ENCODE measurements at regions not wholly inside any gene's neighbourhood (a gene's known extent, or its start where the extent isn't known, plus 50 kb on each side); places are given as distances from the start of the nearest gene placed in this dataset.

GRCh38 chr6:103680116-103680515 lies 1179.6 kb downstream of the HACE1 start:
- no peak for FAIRE-seq
- 94% methylated on average over 1 of the region's 1 CpG; no CpG with 5 or more reads in 1 of the 2 experiments for WGBS, 2 experiments (ENCODE audit: extremely low coverage in 1 of 2, insufficient coverage in 1 of 2, insufficient read length in 1 of 2, insufficient replicate concordance in 2 of 2, low coverage in 1 of 2, low lambda C conversion rate in 2 of 2, missing lambda C conversion rate in 1 of 2)
- H3K23ac ChIP-seq (ENCODE audit: insufficient read length): no peak overlapping the region
- TF ChIP-seq GABPA (IDR thresholded peaks at IDR 0.05; ENCODE audit: borderline replicate concordance, insufficient read depth, low read length) (no peak), POU5F1 (IDR thresholded peaks at IDR 0.05; ENCODE audit: low read depth, low read length) (no peak), BCL11A (IDR thresholded peaks at IDR 0.05; ENCODE audit: low read depth in 2 of 2, low read length in 2 of 2) (no peak), CHD2 (IDR thresholded peaks at IDR 0.05; ENCODE audit: low read length) (no peak), ZNF274 (IDR thresholded peaks at IDR 0.05; ENCODE audit: borderline replicate concordance, extremely low read depth, low read length) (no peak), NANOG (IDR thresholded peaks at IDR 0.05; ENCODE audit: insufficient read depth, low read depth, low read length, poor library complexity, severe bottlenecking) (no peak), ATF2 (IDR thresholded peaks at IDR 0.05; ENCODE audit: low read length) (no peak), SRF (IDR thresholded peaks at IDR 0.05; ENCODE audit: low read depth, low read length) (no peak)
- TF ChIP-seq, protein P1, sequence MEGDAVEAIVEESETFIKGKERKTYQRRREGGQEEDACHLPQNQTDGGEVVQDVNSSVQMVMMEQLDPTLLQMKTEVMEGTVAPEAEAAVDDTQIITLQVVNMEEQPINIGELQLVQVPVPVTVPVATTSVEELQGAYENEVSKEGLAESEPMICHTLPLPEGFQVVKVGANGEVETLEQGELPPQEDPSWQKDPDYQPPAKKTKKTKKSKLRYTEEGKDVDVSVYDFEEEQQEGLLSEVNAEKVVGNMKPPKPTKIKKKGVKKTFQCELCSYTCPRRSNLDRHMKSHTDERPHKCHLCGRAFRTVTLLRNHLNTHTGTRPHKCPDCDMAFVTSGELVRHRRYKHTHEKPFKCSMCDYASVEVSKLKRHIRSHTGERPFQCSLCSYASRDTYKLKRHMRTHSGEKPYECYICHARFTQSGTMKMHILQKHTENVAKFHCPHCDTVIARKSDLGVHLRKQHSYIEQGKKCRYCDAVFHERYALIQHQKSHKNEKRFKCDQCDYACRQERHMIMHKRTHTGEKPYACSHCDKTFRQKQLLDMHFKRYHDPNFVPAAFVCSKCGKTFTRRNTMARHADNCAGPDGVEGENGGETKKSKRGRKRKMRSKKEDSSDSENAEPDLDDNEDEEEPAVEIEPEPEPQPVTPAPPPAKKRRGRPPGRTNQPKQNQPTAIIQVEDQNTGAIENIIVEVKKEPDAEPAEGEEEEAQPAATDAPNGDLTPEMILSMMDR (IDR thresholded peaks at IDR 0.05; ENCODE audit: control extremely low read depth in 1 of 3, insufficient read depth in 1 of 3, low read depth in 1 of 3, low read length in 3 of 3): no peak
- TF ChIP-seq, protein P2, sequence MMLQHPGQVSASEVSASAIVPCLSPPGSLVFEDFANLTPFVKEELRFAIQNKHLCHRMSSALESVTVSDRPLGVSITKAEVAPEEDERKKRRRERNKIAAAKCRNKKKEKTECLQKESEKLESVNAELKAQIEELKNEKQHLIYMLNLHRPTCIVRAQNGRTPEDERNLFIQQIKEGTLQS (IDR thresholded peaks at IDR 0.05; ENCODE audit: insufficient read depth, low read depth, low read length): no peak

More at GRCh38 chr6:103680116-103680515, 1179.6 kb downstream of the HACE1 start:
- Histone ChIP-seq H3K79me2 (ENCODE audit: control insufficient read depth in 1 of 2, insufficient read depth in 2 of 2, low read length in 2 of 2) (no peaks in the 10 kb centered on the region), H3K14ac (ENCODE audit: insufficient read length) (no peak overlapping the region), H3K23me2 (ENCODE audit: low read depth, low read length) (no peaks in the 10 kb centered on the region), H3K27ac (ENCODE audit: low read depth, low read length) (no peak overlapping the region), H4K20me1 (replicated peaks in 1 of 2; ENCODE audit: control insufficient read depth in 1 of 2, insufficient read depth in 2 of 2, low read length in 2 of 2) (no peaks in the 10 kb centered on the region), H3K27me3 (replicated peaks in 1 of 4; ENCODE audit: control insufficient read depth in 3 of 4, extremely low read depth in 1 of 4, insufficient read depth in 3 of 4, low read length in 3 of 4) (peaks cover 0 to 1% (median 0%) of the 10 kb centered on the region in 4 experiments; a peak in 1 of 7 replicates), H4K8ac (ENCODE audit: extremely low read depth, insufficient read depth, low read length) (no peak overlapping the region), H2AFZ (ENCODE audit: low read length) (no peak overlapping the region), H2BK12ac (ENCODE audit: low read depth, low read length) (no peak overlapping the region), H3K9ac (replicated peaks in 1 of 4; ENCODE audit: extremely low read depth in 1 of 4, low read depth in 3 of 4, low read length in 3 of 4) (no peak overlapping the region), H3K4me2 (ENCODE audit: insufficient read depth in 1 of 2, low read depth in 2 of 2, low read length in 2 of 2) (no peak overlapping the region), H3K36me3 (ENCODE audit: control insufficient read depth in 2 of 4, insufficient read depth in 4 of 4, low read length in 3 of 4) (no peaks in the 10 kb centered on the region), H3K9me3 (ENCODE audit: insufficient read depth in 2 of 2, low read depth in 1 of 2, low read length in 1 of 2) (peaks cover 8 to 11% of the 10 kb centered on the region in 2 experiments; a peak in 2 of 4 replicates), H3K79me1 (ENCODE audit: low read depth, low read length) (no peaks in the 10 kb centered on the region), H3K4me3 (ENCODE audit: extremely low read depth in 1 of 4, insufficient read depth in 2 of 4, low read depth in 3 of 4, low read length in 4 of 4) (no peak overlapping the region), H2BK5ac (ENCODE audit: low read depth, low read length) (no peak overlapping the region), H2BK20ac (ENCODE audit: low read length) (no peak overlapping the region), H2BK15ac (ENCODE audit: low read length) (no peak overlapping the region), H2BK120ac (replicated peaks; ENCODE audit: low read depth, low read length) (no peak overlapping the region), H2AK5ac (ENCODE audit: low read depth, low read length) (no peak overlapping the region), H4K5ac (ENCODE audit: insufficient read length, low read depth, low read length) (no peak overlapping the region), H3K18ac (ENCODE audit: extremely low read depth, low read length) (no peak overlapping the region), H3K4me1 (replicated peaks in 1 of 4; ENCODE audit: control insufficient read depth in 3 of 4, insufficient read depth in 4 of 4, low read length in 3 of 4) (no peaks in the 10 kb centered on the region), H4K91ac (replicated peaks; ENCODE audit: insufficient read length, low read length) (no peak overlapping the region), H3K56ac (replicated peaks; ENCODE audit: insufficient read length, low read depth, low read length) (no peak overlapping the region), H3K4ac (replicated peaks; ENCODE audit: insufficient read length, low read depth, low read length) (no peak overlapping the region)
- ChIA-PET POLR2A (ENCODE audit: partially characterized antibody) (no interaction called here), CTCF (ENCODE audit: partially characterized antibody) (no interaction called here)
- DNase-seq (ENCODE audit: low read depth in 1 of 2, low spot score in 2 of 2): no peak

Data from H1 (cell line).